ENCODE measurements at regions not wholly inside any gene's neighbourhood (a gene's known extent, or its start where the extent isn't known, plus 50 kb on each side); places are given as distances from the start of the nearest gene placed in this dataset.

GRCh38 chr12:132439333-132439904 lies 50.5 kb upstream of the FBRSL1 start:
- FAIRE-seq (no peak), DNase-seq (ENCODE audit: insufficient read length, low spot score) (no peak)

GRCh38 chr12:132438726-132439125 lies 51.2 kb upstream of the FBRSL1 start:
- FAIRE-seq = no peak
- DNase-seq (ENCODE audit: insufficient read length, low spot score) = no peak

GRCh38 chr12:132437943-132438700 lies 51.8 kb upstream of the FBRSL1 start:
- DNase-seq (ENCODE audit: insufficient read length, low spot score) (no peak), FAIRE-seq (no peak)

- FAIRE-seq (no peak), DNase-seq (ENCODE audit: insufficient read length, low spot score) (no peak)
Observed at GRCh38 chr12:132437252-132437932, 52.6 kb upstream of the FBRSL1 start.

DNA sequence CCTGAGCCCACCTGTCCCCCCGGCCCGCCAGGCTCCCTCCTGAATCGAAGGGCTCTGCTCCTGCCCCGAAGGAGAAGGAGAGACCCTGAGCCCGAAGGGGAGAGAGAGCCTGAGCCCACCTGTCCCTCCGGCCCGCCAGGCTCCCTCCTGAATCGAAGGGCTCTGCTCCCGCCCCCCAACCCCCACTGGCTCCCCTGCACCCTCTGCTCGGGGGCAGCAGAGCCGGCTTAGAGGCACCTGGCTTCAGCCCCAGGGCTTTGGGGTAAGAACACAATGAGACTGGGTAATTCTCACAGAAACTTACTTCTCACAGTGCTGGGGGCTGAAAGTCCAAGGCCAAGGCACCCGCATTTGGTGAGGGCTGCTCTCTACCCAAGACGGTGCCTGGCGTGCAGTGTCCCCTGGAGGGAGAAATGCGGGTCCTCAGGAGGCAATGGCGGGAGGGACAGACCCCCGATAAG lies 53.1 kb upstream of the FBRSL1 start:
- DNase-seq (ENCODE audit: insufficient read length, low spot score) = no peak
- FAIRE-seq = no peak

DNA sequence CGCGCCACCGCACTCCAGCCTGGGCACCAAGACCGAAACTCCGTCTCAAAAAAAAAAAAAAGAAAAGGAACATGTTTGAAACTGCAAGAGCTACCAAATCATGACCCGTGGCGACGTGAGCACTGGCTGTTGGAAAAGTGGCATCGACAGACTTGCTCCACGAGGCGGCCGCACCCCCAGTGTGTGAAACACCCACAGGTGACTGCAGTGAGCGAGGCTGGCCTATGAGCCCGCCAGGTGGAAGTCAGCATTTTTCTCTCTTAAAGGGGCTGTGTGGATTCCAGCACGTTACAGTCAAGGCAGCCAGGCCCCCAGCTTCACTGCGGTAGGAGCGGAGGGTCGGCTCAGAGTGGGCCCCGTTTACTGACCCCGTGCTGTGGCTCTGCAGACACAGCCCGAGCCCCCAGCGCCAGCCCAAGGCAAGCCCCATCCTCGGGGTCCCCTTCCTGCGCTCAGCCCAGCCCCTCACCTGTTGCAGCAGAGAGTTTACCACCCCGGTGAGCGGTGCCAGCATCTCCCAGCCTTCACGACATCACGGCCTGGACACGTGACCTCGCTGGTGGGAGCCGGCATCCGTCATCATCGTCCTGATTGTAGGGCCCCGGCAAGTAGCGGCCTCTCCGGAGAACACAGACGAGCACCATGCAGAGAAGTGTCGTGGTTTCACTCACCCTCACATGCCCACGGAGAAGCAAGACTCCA lies 54.3 kb upstream of the FBRSL1 start:
- FAIRE-seq (no peak), DNase-seq (ENCODE audit: insufficient read length, low spot score) (no peak)

GRCh38 chr12:132433641-132434395 lies 56.1 kb upstream of the FBRSL1 start:
- FAIRE-seq (no peak), DNase-seq (ENCODE audit: insufficient read length, low spot score) (no peak)

DNA sequence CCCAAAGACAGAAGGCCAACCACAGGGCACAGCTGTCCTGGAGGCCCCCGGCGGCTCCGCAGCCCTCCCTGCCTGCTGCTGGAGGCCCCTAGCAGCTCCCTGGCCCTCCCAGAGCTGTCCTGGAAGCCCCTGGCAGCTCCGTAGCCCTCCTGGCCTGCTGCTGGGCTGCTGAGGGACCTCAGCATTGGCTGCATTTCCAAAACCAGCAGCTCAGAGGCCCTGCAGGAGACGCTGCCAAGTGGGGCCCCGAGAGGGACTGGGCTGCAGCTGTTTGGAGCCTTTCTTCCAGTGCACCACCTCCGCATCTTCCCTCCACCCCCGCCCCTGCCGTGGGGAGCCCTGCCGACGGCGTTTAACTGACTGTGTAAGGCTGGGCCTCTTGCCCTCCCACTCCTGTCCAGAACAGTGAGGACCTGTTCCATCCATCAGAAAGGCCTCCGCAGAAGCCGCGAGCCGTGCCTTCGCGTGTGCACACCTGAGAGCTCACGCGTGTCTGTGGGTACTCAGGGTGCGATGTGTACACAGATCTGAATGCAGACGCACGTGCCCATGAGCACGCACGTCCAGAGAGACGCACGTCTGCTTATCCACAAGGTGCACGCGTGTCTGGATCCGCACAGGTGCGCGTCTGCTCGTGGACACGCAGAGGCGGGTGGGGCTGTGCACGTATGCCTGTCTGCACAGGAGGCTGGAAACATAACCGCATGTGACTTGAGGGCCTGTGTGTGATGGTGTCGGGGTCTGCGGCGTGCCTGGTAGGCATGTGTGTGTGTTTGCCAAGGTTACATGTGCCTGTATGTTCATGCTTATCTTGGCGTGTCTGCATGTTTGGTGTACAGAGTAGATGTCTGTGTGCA lies 57.0 kb upstream of the FBRSL1 start:
- no peak for DNase-seq (ENCODE audit: insufficient read length, low spot score)
- no peak for FAIRE-seq

GRCh38 chr12:132432126-132432705 lies 57.7 kb upstream of the FBRSL1 start:
- FAIRE-seq = no peak
- DNase-seq (ENCODE audit: insufficient read length, low spot score) = no peak

DNA sequence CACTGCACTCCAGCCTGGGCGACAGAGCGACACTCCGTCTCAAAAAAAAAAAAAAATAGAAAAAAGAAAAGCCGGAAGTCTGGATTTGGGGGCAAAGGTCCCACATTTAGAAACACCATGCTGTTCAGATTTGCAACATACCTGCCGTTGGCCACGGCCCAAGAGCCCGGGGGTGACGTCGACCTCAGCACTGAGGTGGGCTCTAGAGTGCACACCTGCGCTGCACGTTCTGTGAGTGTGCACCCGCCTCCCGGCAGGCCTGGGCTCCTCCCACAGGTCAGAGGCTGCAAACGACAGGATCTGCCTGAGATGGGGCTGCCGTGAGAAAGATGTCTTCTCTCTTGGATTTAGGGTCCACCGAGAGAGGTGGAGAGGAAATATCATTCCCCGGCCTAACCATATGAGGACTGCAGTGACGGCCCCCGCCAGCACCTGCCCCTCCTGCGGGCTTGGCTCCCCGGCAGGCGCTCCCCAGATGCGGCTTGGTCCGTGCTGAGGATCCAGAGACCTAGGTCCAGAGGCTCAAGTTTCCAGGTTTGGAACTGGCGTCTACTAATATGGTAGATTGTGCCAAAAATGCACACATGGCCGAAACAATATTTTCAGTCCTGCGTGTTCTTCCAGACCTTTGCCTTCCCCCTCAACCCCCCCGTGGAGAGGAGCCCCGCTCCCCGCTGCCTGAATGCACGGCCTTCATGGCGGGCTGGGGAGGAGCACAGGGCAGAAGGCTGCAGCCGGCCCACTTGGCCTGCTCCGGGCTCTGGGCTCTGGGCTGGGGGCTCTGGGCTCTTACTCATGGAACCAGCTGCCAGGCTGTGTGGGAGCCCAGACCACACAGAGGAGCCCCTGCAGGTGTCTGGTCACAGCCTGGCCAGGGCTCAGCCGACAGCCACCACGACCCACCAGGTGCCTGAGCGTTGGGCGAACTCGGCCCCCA lies 58.8 kb upstream of the FBRSL1 start:
- no peak for FAIRE-seq

GRCh38 chr12:132429946-132430643 lies 59.9 kb upstream of the FBRSL1 start:
- peak; percentile 13 for FAIRE-seq
- no peak for DNase-seq (ENCODE audit: insufficient read length, low spot score)

More for the DNA sequence above, 58.8 kb upstream of the FBRSL1 start:
- no peak for DNase-seq (ENCODE audit: insufficient read length, low spot score)

- DNase-seq (ENCODE audit: insufficient read length, low spot score) (no peak), FAIRE-seq (no peak)
Observed at GRCh38 chr12:132429602-132429945, 60.4 kb upstream of the FBRSL1 start.

DNA sequence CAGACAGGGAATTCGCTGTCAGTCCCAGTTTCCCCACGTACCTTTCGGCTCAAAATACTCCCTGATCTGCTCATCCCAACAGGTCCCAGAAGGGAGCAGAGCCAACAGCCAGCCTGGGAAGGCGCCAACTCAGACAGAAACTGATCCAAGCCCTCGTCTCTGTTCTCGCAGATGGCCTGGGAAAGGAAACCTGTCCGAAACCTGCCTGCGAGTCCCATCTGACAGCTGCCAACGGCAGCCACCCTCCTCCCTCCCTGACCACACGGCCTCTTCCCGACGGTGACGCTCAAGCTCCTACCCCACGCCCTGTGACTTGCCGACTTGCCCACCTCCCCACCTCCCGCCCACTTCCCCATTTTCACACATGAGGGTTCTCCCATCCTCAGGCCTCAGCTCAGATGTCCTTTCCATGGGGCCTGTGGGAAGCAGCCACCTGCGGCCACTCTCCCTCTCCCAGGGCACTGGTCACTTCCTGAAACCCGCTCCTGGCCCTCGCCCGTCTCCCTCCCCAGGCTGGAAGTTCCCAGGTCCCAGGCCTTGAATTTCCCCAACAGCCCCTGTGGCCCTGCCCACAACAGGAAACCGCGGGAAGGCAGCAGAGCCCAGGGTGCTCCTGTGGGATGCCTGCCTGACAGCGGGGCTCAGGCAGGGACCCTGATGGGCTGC lies 60.9 kb upstream of the FBRSL1 start:
- FAIRE-seq = no peak
- no peak for DNase-seq (ENCODE audit: insufficient read length, low spot score)

- DNase-seq (ENCODE audit: insufficient read length, low spot score) (no peak), FAIRE-seq (no peak)
Observed at GRCh38 chr12:132427999-132428935, 61.7 kb upstream of the FBRSL1 start.

DNA sequence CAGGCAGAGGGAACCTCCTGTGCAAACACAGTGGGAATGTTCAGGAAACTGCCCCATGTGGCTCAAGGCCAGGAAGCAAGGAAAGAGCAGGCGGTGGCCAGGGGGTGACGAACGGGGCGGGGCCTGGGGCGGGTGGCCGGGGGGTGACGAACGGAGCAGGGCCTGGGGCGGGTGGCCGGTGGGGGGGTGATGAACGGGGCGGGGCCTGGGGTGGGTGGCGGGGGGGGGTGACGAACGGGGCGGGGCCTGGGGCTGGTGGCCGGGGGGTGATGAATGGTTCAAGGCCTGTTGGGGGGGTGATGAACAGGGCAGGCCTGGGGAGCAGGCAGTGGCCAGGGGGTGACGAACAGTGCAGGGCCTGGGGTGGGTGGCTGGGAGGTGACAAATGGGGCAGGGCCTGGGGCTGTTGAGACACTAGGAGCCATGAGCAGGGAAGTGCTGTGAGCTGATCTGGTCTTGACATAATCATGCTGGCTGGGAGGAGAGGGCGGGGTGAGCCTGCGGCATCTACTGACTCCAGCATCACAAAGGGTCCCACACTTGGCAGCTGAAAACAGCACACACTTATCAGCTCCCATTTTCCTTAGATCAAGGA lies 62.7 kb upstream of the FBRSL1 start:
- no peak for FAIRE-seq
- no peak for DNase-seq (ENCODE audit: insufficient read length, low spot score)

All from HTR-8/SVneo (cell line).